OCI-LY1 (cell line): ENCODE measurements at regions not wholly inside any gene's neighbourhood (a gene's known extent, or its start where the extent isn't known, plus 50 kb on each side); places are given as distances from the start of the nearest gene placed in this dataset.

ENCODE experiments used
- EZH2 ChIP-seq: fragments of 200-600 bp; sonication (generic), shearing (Covaris generic); IDR thresholded peaks from 2 replicates; pipeline ENCODE4 v1.8.0; 2017; ENCODE audit warnings: borderline replicate concordance, mixed run types, mild to moderate bottlenecking, antibody characterized with exemption, low read length, moderate library complexity, mixed read lengths
- TF ChIP-seq, protein P1 (sequence below): fragments of 200-600 bp; sonication (generic), shearing (Covaris generic); IDR thresholded peaks from 2 replicates; pipeline ENCODE4 v1.5.1; 2017; ENCODE audit warnings: mild to moderate bottlenecking, antibody characterized with exemption, low read length, moderate library complexity, mixed read lengths

DNA sequence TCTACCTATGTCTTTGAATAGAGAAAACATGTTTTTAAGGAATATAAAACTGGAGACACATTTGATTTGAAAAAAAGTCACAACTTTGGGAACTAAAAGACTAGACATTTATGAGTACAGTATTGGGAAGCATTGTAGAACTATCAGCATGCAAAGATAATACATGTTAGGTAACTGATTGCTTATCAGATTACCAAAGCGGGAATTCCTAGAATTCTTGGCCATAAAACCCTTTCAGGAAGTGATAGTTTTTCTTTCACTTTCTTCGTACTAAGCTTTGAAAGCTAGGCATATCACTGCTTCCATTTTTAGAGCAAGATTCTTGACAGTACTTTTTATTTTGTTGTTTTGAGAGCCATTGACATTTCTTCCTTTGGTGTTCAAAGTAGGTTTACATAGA lies 646.6 kb upstream of the PITX2 start:
- TF ChIP-seq, protein P1, sequence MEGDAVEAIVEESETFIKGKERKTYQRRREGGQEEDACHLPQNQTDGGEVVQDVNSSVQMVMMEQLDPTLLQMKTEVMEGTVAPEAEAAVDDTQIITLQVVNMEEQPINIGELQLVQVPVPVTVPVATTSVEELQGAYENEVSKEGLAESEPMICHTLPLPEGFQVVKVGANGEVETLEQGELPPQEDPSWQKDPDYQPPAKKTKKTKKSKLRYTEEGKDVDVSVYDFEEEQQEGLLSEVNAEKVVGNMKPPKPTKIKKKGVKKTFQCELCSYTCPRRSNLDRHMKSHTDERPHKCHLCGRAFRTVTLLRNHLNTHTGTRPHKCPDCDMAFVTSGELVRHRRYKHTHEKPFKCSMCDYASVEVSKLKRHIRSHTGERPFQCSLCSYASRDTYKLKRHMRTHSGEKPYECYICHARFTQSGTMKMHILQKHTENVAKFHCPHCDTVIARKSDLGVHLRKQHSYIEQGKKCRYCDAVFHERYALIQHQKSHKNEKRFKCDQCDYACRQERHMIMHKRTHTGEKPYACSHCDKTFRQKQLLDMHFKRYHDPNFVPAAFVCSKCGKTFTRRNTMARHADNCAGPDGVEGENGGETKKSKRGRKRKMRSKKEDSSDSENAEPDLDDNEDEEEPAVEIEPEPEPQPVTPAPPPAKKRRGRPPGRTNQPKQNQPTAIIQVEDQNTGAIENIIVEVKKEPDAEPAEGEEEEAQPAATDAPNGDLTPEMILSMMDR: no peak
- TF ChIP-seq EZH2: no peak
